K562 (cell line): ENCODE measurements at regions not wholly inside any gene's neighbourhood (a gene's known extent, or its start where the extent isn't known, plus 50 kb on each side); places are given as distances from the start of the nearest gene placed in this dataset.

Source experiments
- ATAC-seq: fragments of 200-7000 bp; cut with Tn5 transposase; 3 replicates; pipeline ENCODE4 v1.9.1; 2020; ENCODE audit warnings: moderate library complexity
- BruUV-seq: library from RNA; stranded (reverse); fragments of 400-500 nt; replicated peaks from 2 replicates; lab custom pipeline; 2021; lab: Mats Ljungman, UMichigan
- CTCF ChIA-PET: fragments of 300-600 bp; formaldehyde crosslinking; extraction: SDS; loops from one replicate; lab custom pipeline; 2021; ENCODE audit warnings: low intra/inter-chr PET ratio; lab: Yijun Ruan, JAX
- POLR2A ChIA-PET: fragments of 300-600, 350-650 bp; sonication (Branson Sonifier 250); formaldehyde crosslinking; extraction: SDS; loops from one replicate; lab custom pipeline; 2021; ENCODE audit warnings: antibody characterized with exemption, inconsistent platforms; lab: Yijun Ruan, JAX
- DNase-seq, 4 experiments: peaks; one replicate each; pipeline versions ENCODE4 v3.0.0 to v3.0.0-alpha.2; 2011 to 2018; ENCODE audit warnings: low spot score in 3 of 4, mixed read lengths in 3 of 4; ENCODE audit errors: extremely low read depth in 1 of 4
- FAIRE-seq: peaks from 2 replicates; lab custom pipeline; 2011; peaks lifted over from hg19 to GRCh38; lab: Jason Lieb, UNC
- H2AFZ ChIP-seq: 2 replicates; pipeline ENCODE4 v1.6.0; 2011; ENCODE audit warnings: low read depth, low read length, control low read depth, inconsistent platforms
- H3K27ac ChIP-seq: fragments of 200-600 bp; 3 replicates; pipeline ENCODE4 v1.8.0; 2011; ENCODE audit warnings: low read depth, mild to moderate bottlenecking, control low read depth, inconsistent platforms, low read length, moderate library complexity, mixed read lengths; ENCODE audit errors: extremely low read depth
- H3K27me3 ChIP-seq, 2 experiments: fragments of 300-600 bp in 1 of 2; 2 replicates in 1 of 2; 3 replicates in 1 of 2; pipeline versions ENCODE4 v1.6.0 to v1.8.0; 2011; ENCODE audit warnings: inconsistent platforms in 2 of 2, low read length in 2 of 2, mild to moderate bottlenecking in 1 of 2, mixed read lengths in 1 of 2, moderate library complexity in 1 of 2; ENCODE audit not compliant: control insufficient read depth in 2 of 2, insufficient read depth in 2 of 2
- H3K36me3 ChIP-seq: fragments of 300-600 bp; 3 replicates; pipeline ENCODE4 v1.8.0; 2011; ENCODE audit warnings: mild to moderate bottlenecking, low read length, inconsistent platforms; ENCODE audit not compliant: control insufficient read depth, insufficient read depth
- H3K4me1 ChIP-seq, 2 experiments: fragments of 200-600 bp in 1 of 2; replicated peaks in 1 of 2; 2 replicates in 1 of 2; 3 replicates in 1 of 2; pipeline versions ENCODE4 v1.5.1 to v1.8.0; 2011; ENCODE audit warnings: inconsistent platforms in 2 of 2, low read length in 2 of 2, mild to moderate bottlenecking in 1 of 2, mixed read lengths in 1 of 2, moderate library complexity in 1 of 2; ENCODE audit not compliant: control insufficient read depth in 2 of 2, insufficient read depth in 2 of 2
- H3K4me2 ChIP-seq: 2 replicates; pipeline ENCODE4 v1.6.1; 2011; ENCODE audit warnings: low read length, control low read depth, inconsistent platforms, mixed read lengths; ENCODE audit not compliant: insufficient read depth
- H3K4me3 ChIP-seq: fragments of 200-600 bp; sonication (generic), shearing (Covaris generic); 2 replicates; pipeline ENCODE4 v1.5.1; 2016; ENCODE audit warnings: control low read depth, inconsistent platforms
- H3K79me2 ChIP-seq: fragments of 200-600 bp; 3 replicates; pipeline ENCODE4 v1.8.0; 2011; ENCODE audit warnings: low read length, inconsistent platforms; ENCODE audit not compliant: control insufficient read depth, insufficient read depth
- H3K9ac ChIP-seq, 2 experiments: 2 replicates each; pipeline versions ENCODE4 v1.6.0 to v1.6.1; 2011; ENCODE audit warnings: low read depth in 2 of 2, low read length in 2 of 2, control low read depth in 1 of 2, inconsistent platforms in 1 of 2, mild to moderate bottlenecking in 1 of 2, mixed read lengths in 1 of 2; ENCODE audit not compliant: insufficient read depth in 1 of 2
- H3K9me1 ChIP-seq: one replicate; pipeline ENCODE4 v1.6.0; 2011; ENCODE audit warnings: inconsistent platforms, mild to moderate bottlenecking, low read length, moderate library complexity; ENCODE audit not compliant: control insufficient read depth, insufficient read depth
- H3K9me3 ChIP-seq: replicated peaks from 2 replicates; pipeline ENCODE4 v1.5.1; 2011; ENCODE audit warnings: low read depth, low read length, inconsistent platforms; ENCODE audit not compliant: control insufficient read depth, insufficient read depth
- H4K20me1 ChIP-seq: replicated peaks from 2 replicates; pipeline ENCODE4 v1.6.1; 2011; ENCODE audit warnings: low read length, inconsistent platforms, mixed read lengths; ENCODE audit not compliant: control insufficient read depth, insufficient read depth
- BCLAF1 ChIP-seq, 2 experiments: fragments of 450-650 bp in 1 of 2; IDR thresholded peaks; 2 replicates each; pipeline ENCODE4 v1.6.1; 2011 to 2017; ENCODE audit warnings: low read depth in 2 of 2, antibody characterized with exemption in 1 of 2, borderline replicate concordance in 1 of 2, low read length in 1 of 2, mild to moderate bottlenecking in 1 of 2, mixed read lengths in 1 of 2; ENCODE audit not compliant: control insufficient read depth in 1 of 2
- CHD1 ChIP-seq: fragments of 200-600 bp; sonication (generic); IDR thresholded peaks from one replicate; pipeline ENCODE4 v1.6.1; 2012; ENCODE audit warnings: mild to moderate bottlenecking, moderate library complexity, low read length, inconsistent platforms
- HIVEP1 ChIP-seq: fragments of 250-450 bp; sonication (Bioruptor Pico); IDR thresholded peaks from 2 replicates; pipeline ENCODE4 v1.4.0; 2020; ENCODE audit warnings: mild to moderate bottlenecking
- HSF4 ChIP-seq: fragments of 250-450 bp; sonication (Bioruptor Pico); IDR thresholded peaks from 2 replicates; pipeline ENCODE4 v2.1.2; 2022; ENCODE audit warnings: mild to moderate bottlenecking, moderate library complexity, borderline replicate concordance
- MYBL2 ChIP-seq, 2 experiments: fragments of 450-650 bp in 1 of 2; sonication (generic) in 1 of 2; formaldehyde crosslinking in 1 of 2; IDR thresholded peaks; 2 replicates each; pipeline versions ENCODE4 v1.6.1 to v1.8.1; 2017 to 2022; ENCODE audit warnings: borderline replicate concordance in 1 of 2, inconsistent platforms in 1 of 2, low read depth in 1 of 2, mild to moderate bottlenecking in 1 of 2, missing genetic modification reagents in 1 of 2, moderate library complexity in 1 of 2
- NR3C1 ChIP-seq: sonication (generic); formaldehyde crosslinking; IDR thresholded peaks from 2 replicates; pipeline ENCODE4 v1.8.1; 2022; ENCODE audit warnings: missing genetic modification reagents
- PRPF4 ChIP-seq: fragments of 200-400 bp; formaldehyde crosslinking; IDR thresholded peaks from one replicate; pipeline ENCODE4 v1.6.1; 2017; ENCODE audit warnings: low read length, low read depth, mild to moderate bottlenecking; ENCODE audit not compliant: insufficient read depth, poor library complexity, severe bottlenecking
- SNIP1 ChIP-seq: fragments of 450-650 bp; IDR thresholded peaks from 2 replicates; pipeline ENCODE4 v1.7.1; 2017; ENCODE audit warnings: low read depth, mild to moderate bottlenecking
- SP2 ChIP-seq: IDR thresholded peaks from 2 replicates; pipeline ENCODE4 v1.6.1; 2011; ENCODE audit warnings: mild to moderate bottlenecking, low read depth, low read length, moderate library complexity; ENCODE audit not compliant: poor library complexity, severe bottlenecking; ENCODE audit errors: extremely low read depth
- STAG1 ChIP-seq: sonication (generic); formaldehyde crosslinking; IDR thresholded peaks from 2 replicates; pipeline ENCODE4 v1.5.0; 2020; ENCODE audit warnings: missing genetic modification reagents, borderline replicate concordance
- TBL1XR1 ChIP-seq, 2 experiments: IDR thresholded peaks; 2 replicates each; pipeline ENCODE4 v1.6.1; 2012; ENCODE audit warnings: improper control_type of control experiment in 2 of 2, low read length in 2 of 2, mild to moderate bottlenecking in 1 of 2
- TCFL5 ChIP-seq: fragments of 250-450 bp; sonication (Bioruptor Pico); conservative IDR thresholded peaks from 2 replicates; pipeline ENCODE4 v1.6.1; 2021; ENCODE audit warnings: mild to moderate bottlenecking, moderate library complexity, matching md5 sums
- ZNF436 ChIP-seq: fragments of 250-450, 450-650 bp; sonication (Bioruptor Pico); formaldehyde crosslinking; IDR thresholded peaks from 2 replicates; pipeline ENCODE4 v1.7.0; 2020; ENCODE audit warnings: mild to moderate bottlenecking
- WGBS: fragments of 100-300 bp; shearing (Covaris generic); methylation state at CpG from one replicate; pipeline ENCODE4 v1.1.6; 2016; ENCODE audit warnings: low coverage, mixed read lengths; ENCODE audit not compliant: insufficient coverage; ENCODE audit errors: missing lambda C conversion rate; 5-methylcytosine and 5-hydroxymethylcytosine counted together
- in situ Hi-C: fragments of 300-500 bp; cut with MboI; formaldehyde crosslinking; loops from 4 replicates; pipeline ENCODE4 v1.15.0; 2018; ENCODE audit warnings: inconsistent platforms, mixed read lengths
- intact Hi-C: fragments of 100-400 bp; cut with micrococcal nuclease; formaldehyde crosslinking; loops from 2 replicates; pipeline ENCODE4 v1.14.2; 2022

GRCh38 chr12:90304231-90304630 is 595.6 kb upstream of the ATP2B1 start:
- Histone ChIP-seq H4K20me1 (no peaks in the 10 kb centered on the region), H3K27ac (no peak overlapping the region), H3K4me1 (no peaks in the 10 kb centered on the region), H3K27me3 (no peaks in the 10 kb centered on the region), H3K4me2 (no peak overlapping the region), H3K4me3 (no peak overlapping the region), H3K36me3 (no peaks in the 10 kb centered on the region), H3K9me1 (no peaks in the 10 kb centered on the region)
- intact Hi-C loops (no loop called here), in situ Hi-C loops (no loop called here)
- POLR2A ChIA-PET, result no interaction called here
- TF ChIP-seq NR3C1 (CRISPR knock-in tag), result no peak
- TF ChIP-seq PRPF4, result no peak
- no peak for TF ChIP-seq TCFL5 (CRISPR knock-in tag)
- TF ChIP-seq SP2, result no peak
- TF ChIP-seq TBL1XR1 (IDR thresholded peaks at IDR 0.05; ENCODE audit: low read length in 2 of 2), result no peak
- no peak for TF ChIP-seq HIVEP1 (CRISPR knock-in tag)
- TF ChIP-seq BCLAF1 (IDR thresholded peaks at IDR 0.05; ENCODE audit: borderline replicate concordance in 1 of 2, control insufficient read depth in 1 of 2, low read depth in 2 of 2, low read length in 1 of 2), result no peak
- no peak for TF ChIP-seq MYBL2 (IDR thresholded peaks at IDR 0.05; ENCODE audit: low read depth)
- no peak for TF ChIP-seq MYBL2 (CRISPR knock-in tag; IDR thresholded peaks at IDR 0.05; ENCODE audit: borderline replicate concordance)
- TF ChIP-seq STAG1 (CRISPR knock-in tag), result no peak
- TF ChIP-seq ZNF436 (CRISPR knock-in tag), result no peak
- TF ChIP-seq SNIP1, result no peak
- no peak for TF ChIP-seq CHD1
- TF ChIP-seq HSF4 (CRISPR knock-in tag), result no peak
- TF ChIP-seq, all 486 proteins: peak for 0
- no peak for FAIRE-seq
- DNase-seq, result no peak
- Histone ChIP-seq H3K9me3 (0 out of 2 replicates have a peak, but pooled peaks cover 2% of the 10 kb centered on the region), H2AFZ (no peak overlapping the region), H3K9ac (no peak overlapping the region), H3K79me2 (no peaks in the 10 kb centered on the region)
- no peak for ATAC-seq
- CTCF ChIA-PET, result no interaction called here
- 0% methylated on average over 2 of the region's 2 CpGs for WGBS
- no TSS peak for BruUV-seq
